GM19455 (cell line): ENCODE measurements at regions not wholly inside any gene's neighbourhood (a gene's known extent, or its start where the extent isn't known, plus 50 kb on each side); places are given as distances from the start of the nearest gene placed in this dataset.
"Not testable (repeated sequence)": the region's sequence is repeated elsewhere in the genome, so short reads cannot be mapped to it uniquely, and the experiment has no call there.

Experiments
- ATAC-seq: cut with Tn5 transposase; IDR thresholded peaks from one replicate; pipeline ENCODE4 v1.9.1; 2021; ENCODE audit not compliant: unreplicated experiment

DNA sequence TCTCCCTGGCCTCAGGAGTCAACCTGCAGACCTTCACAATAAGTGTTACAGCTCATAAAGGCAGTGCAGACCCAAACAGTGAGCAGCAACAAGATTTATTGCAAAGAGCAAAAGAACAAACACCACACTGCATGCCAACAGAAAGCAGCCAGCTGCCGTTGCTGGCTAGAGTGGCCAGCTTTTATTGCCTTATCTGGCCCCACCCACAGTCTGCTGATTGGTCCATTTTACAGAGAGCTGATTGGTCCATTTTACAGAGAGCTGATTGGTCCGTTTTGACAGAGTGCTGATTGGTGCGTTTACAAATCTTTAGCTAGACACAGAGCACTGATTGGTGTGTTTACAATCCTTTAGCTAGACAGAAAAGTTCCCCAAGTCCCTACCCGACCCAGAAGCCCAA lies 885.9 kb upstream of the SPRY2 start:
- not testable (repeated sequence) for ATAC-seq

DNA sequence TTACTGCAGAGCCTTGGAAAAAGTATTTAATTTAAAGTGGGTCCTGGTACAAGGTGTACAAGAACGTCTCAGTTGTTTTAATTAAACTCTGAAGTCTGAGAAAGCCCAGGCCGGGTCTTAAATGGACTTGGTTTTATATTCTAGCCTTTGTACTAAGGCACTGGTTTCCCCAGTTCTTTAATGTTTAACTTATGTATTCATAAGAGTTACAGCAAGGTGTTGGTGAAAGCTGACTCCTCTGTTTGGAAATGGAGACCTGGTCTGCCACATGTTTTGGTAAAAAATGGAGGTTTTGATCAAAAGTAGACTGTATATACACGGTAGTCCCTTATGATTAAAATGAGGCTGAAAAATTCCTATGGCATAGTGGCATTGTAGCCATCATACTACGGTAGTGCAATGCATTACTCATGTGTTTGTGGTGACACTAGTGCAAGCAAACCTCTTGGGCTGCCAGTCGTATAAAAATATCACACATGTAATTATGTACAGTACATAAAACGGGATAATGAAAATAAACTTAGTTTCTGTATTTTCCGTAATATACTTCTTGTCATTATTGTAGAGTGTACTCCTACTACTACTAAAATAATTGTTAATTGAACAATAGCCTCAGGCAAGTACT lies 883.4 kb upstream of the SPRY2 start:
- no peak for ATAC-seq

DNA sequence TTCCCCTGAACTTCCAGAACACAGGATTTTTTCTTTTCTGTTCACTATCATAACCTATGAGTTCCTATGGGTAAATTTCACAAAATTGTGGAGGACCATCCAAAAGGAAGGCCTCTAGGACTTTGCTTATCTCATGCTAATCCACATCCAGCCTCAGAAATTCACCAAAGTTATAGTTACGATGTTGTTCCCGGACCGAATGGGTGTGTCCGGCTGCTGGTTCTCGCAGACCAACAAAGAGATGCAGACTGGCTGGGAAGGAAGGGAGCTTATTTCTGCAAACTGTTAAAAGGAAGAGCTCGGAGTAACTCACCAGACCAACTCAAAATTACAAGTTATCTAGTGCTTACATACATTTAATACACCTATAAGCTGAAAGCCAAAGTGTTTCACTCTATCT lies 882.9 kb upstream of the SPRY2 start:
- no peak for ATAC-seq

DNA sequence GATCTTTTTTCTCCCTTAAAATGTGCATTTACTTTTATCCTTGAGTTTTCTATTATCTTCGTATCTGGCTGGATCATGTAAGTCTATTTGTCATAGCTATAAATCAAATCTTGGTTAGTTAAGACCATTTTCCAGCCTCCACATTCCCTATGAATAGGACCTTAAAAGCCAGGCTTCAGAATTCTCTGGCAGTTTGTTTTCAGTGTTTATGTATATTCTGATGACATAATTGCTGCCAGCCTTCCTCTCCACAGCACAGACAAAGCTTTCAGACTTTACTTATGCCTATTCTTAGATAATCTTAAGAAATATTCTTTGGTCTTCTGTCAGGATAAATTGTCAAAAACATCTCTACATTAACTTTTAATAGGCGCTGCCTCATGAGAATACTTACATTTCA lies 870.8 kb upstream of the SPRY2 start:
- ATAC-seq = no peak

DNA sequence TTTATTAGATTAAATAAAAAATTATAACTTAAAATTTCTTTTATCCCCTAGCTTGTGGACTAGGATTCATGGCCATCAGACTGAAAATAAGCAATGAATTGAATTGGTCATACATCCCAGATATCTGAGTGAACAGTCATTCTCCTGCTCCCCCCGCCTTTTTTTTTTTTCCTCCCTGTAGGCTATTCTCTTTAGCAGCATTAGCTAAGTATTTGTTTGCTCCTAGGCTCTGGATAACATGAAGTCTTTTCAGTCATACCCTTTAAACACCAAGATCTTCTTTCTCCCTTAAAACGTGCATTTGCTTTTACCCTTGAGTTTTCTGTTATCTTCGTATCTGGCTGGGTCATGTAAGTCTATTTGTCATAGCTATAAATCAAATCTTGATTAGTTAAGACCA lies 866.7 kb upstream of the SPRY2 start:
- no peak for ATAC-seq

- no peak for ATAC-seq
Measured at GRCh38 chr13:81207231-81207630, 866.3 kb upstream of the SPRY2 start.

DNA sequence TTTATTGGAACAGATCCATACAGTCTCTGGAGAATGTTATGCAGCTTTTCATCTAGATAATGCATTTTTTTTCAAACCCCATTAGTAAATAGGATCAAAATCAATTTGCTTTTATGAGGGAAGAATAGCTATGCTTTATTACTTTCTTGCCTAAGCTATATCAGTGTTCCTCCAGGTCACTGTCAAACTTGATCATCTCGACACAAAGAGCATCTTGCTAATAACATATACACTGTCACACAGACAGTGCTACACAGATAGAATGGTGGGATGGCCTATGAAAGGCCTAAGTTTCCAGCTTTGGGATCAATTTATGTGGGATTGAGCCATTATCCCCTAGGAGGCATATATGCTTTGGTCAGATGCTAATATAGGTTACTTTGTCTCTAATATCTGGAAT lies 862.9 kb upstream of the SPRY2 start:
- ATAC-seq = no peak

GRCh38 chr13:81199956-81200355 lies 859.0 kb upstream of the SPRY2 start:
- no peak for ATAC-seq

GRCh38 chr13:81197966-81198365 lies 857.0 kb upstream of the SPRY2 start:
- ATAC-seq = no peak

DNA sequence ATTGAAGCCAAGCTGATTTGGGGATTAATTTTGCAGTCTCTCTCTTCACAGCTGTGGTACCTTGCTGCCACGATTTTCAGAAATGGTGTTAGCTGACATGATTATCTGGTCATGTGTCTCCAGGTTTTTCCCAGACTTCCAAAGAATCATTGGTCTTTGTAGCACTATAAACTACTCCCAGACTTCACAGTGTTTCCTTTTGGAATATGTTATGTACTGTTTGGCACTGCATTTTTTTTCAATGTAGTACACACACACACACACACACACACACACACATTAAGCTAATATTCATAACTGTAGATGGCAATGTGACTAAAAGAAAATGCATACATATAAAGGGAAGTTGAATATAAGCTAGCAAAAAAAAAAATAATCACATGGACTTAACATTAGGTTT lies 856.6 kb upstream of the SPRY2 start:
- no peak for ATAC-seq

GRCh38 chr13:81194362-81194761 lies 853.4 kb upstream of the SPRY2 start:
- no peak for ATAC-seq

GRCh38 chr13:81184556-81185265 lies 843.8 kb upstream of the SPRY2 start:
- no peak for ATAC-seq

DNA sequence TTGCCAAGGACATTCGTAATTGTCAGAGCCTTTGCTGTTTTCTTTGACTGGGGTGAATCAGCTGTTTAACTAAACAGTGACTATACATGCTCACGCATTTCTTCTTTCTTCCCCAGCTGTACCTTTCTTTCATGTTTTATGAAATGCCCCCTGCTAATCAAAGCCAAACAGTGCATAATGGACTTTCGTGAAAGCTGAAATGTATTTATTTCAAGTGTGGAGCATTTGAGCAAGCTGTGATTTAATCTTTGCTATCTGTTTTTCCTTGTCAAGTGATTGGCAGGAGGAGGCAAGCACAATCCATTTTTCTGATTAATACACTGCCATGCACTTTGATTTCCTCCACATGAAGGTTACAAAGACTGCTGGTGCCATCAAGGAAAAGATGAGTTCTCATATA lies 831.7 kb upstream of the SPRY2 start:
- no peak for ATAC-seq

DNA sequence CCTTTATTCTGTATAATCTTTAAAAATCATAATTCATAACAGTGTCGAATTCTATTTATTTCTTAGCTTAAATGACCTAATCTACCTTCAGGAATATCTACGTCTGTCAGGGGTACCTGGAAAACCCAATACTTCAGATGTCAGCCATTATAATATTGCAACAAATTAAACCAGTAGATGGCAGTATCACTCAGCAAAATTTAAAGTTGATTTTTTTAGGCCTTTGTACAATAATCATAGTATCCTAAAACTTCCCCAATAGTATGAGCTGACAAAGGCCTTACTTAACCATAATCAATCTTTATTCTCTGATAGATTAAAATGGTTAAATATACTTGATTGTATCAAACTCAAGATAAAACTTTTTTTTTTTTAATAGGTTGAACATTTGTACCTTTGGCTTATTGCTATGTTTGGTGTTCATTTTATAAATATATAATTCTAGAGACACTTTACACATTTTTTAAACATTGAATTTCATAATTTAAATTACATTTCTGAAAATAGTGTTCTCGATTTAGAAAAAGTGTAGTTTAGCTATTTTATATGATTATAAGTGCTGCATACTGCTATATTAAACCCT lies 830.2 kb upstream of the SPRY2 start:
- ATAC-seq = no peak

- not testable (repeated sequence) for ATAC-seq
Measured at GRCh38 chr13:81163823-81164222, 822.9 kb upstream of the SPRY2 start.

GRCh38 chr13:81153478-81153877 lies 812.6 kb upstream of the SPRY2 start:
- ATAC-seq = no peak

DNA sequence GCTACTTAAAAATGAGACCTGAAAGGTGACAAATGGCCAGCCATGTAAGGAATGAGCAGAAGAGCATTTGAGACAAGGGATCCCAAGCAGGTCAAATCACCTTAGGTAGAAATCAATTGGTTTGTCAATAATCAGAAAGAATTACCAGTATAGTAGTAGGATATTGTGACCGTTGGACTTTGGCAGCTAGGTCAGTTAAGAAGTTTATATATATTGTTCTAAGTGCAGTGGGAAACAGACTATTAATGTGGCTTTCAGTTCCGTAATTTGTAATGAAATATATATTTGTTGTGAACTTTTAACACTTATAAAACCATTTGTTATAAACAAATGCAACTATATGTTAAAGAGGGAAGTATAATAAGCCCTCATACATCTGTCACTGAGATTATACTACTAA lies 807.9 kb upstream of the SPRY2 start:
- ATAC-seq = no peak

- ATAC-seq = not testable (repeated sequence)
Measured at GRCh38 chr13:81146576-81146975, 805.6 kb upstream of the SPRY2 start.

GRCh38 chr13:81142306-81142999 lies 801.5 kb upstream of the SPRY2 start:
- ATAC-seq = no peak

GRCh38 chr13:81140675-81141074 lies 799.7 kb upstream of the SPRY2 start:
- ATAC-seq = no peak

DNA sequence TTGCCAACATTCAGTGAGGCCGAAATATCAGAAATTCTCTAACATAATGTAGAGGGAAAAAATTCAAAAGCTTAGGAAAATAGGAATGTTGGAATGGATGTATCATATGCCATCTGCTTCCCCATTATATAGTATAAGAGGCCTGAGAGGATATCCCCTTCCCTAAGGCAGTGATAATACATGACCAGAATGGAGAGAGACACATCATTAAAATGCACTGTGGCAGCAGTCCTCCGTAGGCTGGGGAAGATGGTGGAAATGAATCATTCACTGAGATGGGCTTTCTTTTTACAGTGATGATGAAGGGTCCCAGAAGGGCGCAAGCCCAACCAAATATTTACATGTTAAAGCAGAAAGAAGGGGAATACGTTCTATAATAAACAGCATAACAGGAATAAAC lies 799.1 kb upstream of the SPRY2 start:
- ATAC-seq = no peak
